ENCODE measurements at regions not wholly inside any gene's neighbourhood (a gene's known extent, or its start where the extent isn't known, plus 50 kb on each side); places are given as distances from the start of the nearest gene placed in this dataset.
A peak's percentile ranks its signal among the peaks of the same experiment; 100 is the strongest.

GRCh38 chr2:49770919-49771318 lies 616.6 kb upstream of the FSHR start:
- no peaks in the 10 kb centered on the region for H3K4me1 ChIP-seq (ENCODE audit: control insufficient read depth, insufficient read depth, low read length)
- H3K4me3 ChIP-seq (ENCODE audit: low read depth in 2 of 2, low read length in 2 of 2), result no peak overlapping the region
- ChIA-PET CTCF (interaction anchor here (1.1 kb wide), 1 partner anchor 631 kb away, joined by 3 read pairs; no protein-coding TSS in a partner anchor), POLR2A (no interaction called here)
- DNase-seq (ENCODE audit: low read depth, low spot score) (no peak), ATAC-seq (no peak; the same call in 1 of the 2 replicates)
- TF ChIP-seq, protein P1, sequence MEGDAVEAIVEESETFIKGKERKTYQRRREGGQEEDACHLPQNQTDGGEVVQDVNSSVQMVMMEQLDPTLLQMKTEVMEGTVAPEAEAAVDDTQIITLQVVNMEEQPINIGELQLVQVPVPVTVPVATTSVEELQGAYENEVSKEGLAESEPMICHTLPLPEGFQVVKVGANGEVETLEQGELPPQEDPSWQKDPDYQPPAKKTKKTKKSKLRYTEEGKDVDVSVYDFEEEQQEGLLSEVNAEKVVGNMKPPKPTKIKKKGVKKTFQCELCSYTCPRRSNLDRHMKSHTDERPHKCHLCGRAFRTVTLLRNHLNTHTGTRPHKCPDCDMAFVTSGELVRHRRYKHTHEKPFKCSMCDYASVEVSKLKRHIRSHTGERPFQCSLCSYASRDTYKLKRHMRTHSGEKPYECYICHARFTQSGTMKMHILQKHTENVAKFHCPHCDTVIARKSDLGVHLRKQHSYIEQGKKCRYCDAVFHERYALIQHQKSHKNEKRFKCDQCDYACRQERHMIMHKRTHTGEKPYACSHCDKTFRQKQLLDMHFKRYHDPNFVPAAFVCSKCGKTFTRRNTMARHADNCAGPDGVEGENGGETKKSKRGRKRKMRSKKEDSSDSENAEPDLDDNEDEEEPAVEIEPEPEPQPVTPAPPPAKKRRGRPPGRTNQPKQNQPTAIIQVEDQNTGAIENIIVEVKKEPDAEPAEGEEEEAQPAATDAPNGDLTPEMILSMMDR (IDR thresholded peaks at IDR 0.05), result peak; percentile 33; the same call in 1 of the 2 replicates
- no peak for TF ChIP-seq POLR2AphosphoS5 (IDR thresholded peaks at IDR 0.05; ENCODE audit: low read depth, low read length)
- no peaks in the 10 kb centered on the region for H3K27me3 ChIP-seq (ENCODE audit: control insufficient read depth, insufficient read depth, low read length)
- no peaks in the 10 kb centered on the region for H3K36me3 ChIP-seq (ENCODE audit: control insufficient read depth, insufficient read depth, low read length)
- intact Hi-C loops (cut with micrococcal nuclease; ENCODE audit: unreplicated experiment) (no loop called here), in situ Hi-C loops (cut with HindIII; ENCODE audit: low pct_unique_long_range_greater_than_20kb, low sequenced_read_pairs) (no loop called here)
- no peak overlapping the region for H3K27ac ChIP-seq (ENCODE audit: low read length)
- H3K9me3 ChIP-seq (ENCODE audit: control insufficient read depth, insufficient read depth, low read depth, low read length), result no peaks in the 10 kb centered on the region
- BruUV-seq (replicated peaks), result no TSS peak

- ATAC-seq, result no peak
- no TSS peak for BruUV-seq (replicated peaks)
- TF ChIP-seq SIN3A (IDR thresholded peaks at IDR 0.05; ENCODE audit: borderline replicate concordance, insufficient read depth, low read depth, low read length) (no peak), POLR2AphosphoS5 (IDR thresholded peaks at IDR 0.05; ENCODE audit: low read depth, low read length) (no peak)
- TF ChIP-seq, protein P2, sequence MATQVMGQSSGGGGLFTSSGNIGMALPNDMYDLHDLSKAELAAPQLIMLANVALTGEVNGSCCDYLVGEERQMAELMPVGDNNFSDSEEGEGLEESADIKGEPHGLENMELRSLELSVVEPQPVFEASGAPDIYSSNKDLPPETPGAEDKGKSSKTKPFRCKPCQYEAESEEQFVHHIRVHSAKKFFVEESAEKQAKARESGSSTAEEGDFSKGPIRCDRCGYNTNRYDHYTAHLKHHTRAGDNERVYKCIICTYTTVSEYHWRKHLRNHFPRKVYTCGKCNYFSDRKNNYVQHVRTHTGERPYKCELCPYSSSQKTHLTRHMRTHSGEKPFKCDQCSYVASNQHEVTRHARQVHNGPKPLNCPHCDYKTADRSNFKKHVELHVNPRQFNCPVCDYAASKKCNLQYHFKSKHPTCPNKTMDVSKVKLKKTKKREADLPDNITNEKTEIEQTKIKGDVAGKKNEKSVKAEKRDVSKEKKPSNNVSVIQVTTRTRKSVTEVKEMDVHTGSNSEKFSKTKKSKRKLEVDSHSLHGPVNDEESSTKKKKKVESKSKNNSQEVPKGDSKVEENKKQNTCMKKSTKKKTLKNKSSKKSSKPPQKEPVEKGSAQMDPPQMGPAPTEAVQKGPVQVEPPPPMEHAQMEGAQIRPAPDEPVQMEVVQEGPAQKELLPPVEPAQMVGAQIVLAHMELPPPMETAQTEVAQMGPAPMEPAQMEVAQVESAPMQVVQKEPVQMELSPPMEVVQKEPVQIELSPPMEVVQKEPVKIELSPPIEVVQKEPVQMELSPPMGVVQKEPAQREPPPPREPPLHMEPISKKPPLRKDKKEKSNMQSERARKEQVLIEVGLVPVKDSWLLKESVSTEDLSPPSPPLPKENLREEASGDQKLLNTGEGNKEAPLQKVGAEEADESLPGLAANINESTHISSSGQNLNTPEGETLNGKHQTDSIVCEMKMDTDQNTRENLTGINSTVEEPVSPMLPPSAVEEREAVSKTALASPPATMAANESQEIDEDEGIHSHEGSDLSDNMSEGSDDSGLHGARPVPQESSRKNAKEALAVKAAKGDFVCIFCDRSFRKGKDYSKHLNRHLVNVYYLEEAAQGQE (IDR thresholded peaks at IDR 0.05; ENCODE audit: insufficient read depth in 1 of 2, low read depth in 2 of 2, low read length in 1 of 2), result no peak
- TF ChIP-seq, protein P1 (IDR thresholded peaks at IDR 0.05), result no peak
- POLR2A ChIA-PET, result no interaction called here
- intact Hi-C loops (cut with micrococcal nuclease; ENCODE audit: unreplicated experiment), result no loop called here
- no peaks in the 10 kb centered on the region for H3K36me3 ChIP-seq (ENCODE audit: control insufficient read depth, insufficient read depth, low read length)
- no peaks in the 10 kb centered on the region for H3K9me3 ChIP-seq (ENCODE audit: control insufficient read depth, insufficient read depth, low read depth, low read length)
- CTCF ChIA-PET, result no interaction called here
- no peaks in the 10 kb centered on the region for H3K4me1 ChIP-seq (ENCODE audit: control insufficient read depth, insufficient read depth, low read length)
- DNase-seq (ENCODE audit: low read depth, low spot score), result no peak
- H3K27ac ChIP-seq (ENCODE audit: low read length), result no peak overlapping the region
- no peak overlapping the region for H3K4me3 ChIP-seq (ENCODE audit: low read depth in 2 of 2, low read length in 2 of 2)
- in situ Hi-C loops (cut with HindIII; ENCODE audit: low pct_unique_long_range_greater_than_20kb, low sequenced_read_pairs), result no loop called here
- no peaks in the 10 kb centered on the region for H3K27me3 ChIP-seq (ENCODE audit: control insufficient read depth, insufficient read depth, low read length)
These were observed 613.0 kb upstream of the FSHR start for GRCh38 chr2:49767316-49767715.

DNA sequence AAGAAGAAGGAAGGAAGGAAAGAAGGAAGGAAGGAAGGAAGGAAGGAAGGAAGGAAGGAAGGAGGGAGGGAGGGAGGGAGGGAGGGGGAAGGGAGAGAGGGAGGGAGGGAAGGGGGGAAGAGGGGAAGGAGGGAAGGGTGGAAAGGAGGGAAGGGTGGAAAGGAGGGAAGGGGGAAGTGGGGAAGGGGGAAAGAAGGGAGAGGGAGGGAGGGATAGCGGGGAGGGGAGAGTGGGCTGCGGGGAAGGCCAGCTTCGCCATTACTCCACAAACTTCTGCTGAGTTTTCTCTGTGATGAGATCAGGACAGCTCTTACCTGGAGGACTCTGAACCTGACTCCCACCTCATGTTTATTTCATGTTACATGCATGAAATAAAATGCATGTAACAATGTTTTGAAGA lies 601.5 kb upstream of the FSHR start:
- DNase-seq (ENCODE audit: low read depth, low spot score) (no peak), ATAC-seq (no peak)
- intact Hi-C loops (cut with micrococcal nuclease; ENCODE audit: unreplicated experiment) (no loop called here), in situ Hi-C loops (cut with HindIII; ENCODE audit: low pct_unique_long_range_greater_than_20kb, low sequenced_read_pairs) (no loop called here)
- H3K27me3 ChIP-seq (ENCODE audit: control insufficient read depth, insufficient read depth, low read length), result no peaks in the 10 kb centered on the region
- no peaks in the 10 kb centered on the region for H3K9me3 ChIP-seq (ENCODE audit: control insufficient read depth, insufficient read depth, low read depth, low read length)
- POLR2A ChIA-PET, result no interaction called here
- H3K27ac ChIP-seq (ENCODE audit: low read length), result no peak overlapping the region
- H3K4me3 ChIP-seq (ENCODE audit: low read depth in 2 of 2, low read length in 2 of 2), result no peak overlapping the region
- no TSS peak for BruUV-seq (replicated peaks)
- no peak for TF ChIP-seq TCF7L2 (IDR thresholded peaks at IDR 0.05; ENCODE audit: low read depth, low read length)
- H3K4me1 ChIP-seq (ENCODE audit: control insufficient read depth, insufficient read depth, low read length), result no peaks in the 10 kb centered on the region
- H3K36me3 ChIP-seq (ENCODE audit: control insufficient read depth, insufficient read depth, low read length), result no peaks in the 10 kb centered on the region
- CTCF ChIA-PET, result no interaction called here

All from Panc1 (cell line).